ENCODE measurements at regions not wholly inside any gene's neighbourhood (a gene's known extent, or its start where the extent isn't known, plus 50 kb on each side); places are given as distances from the start of the nearest gene placed in this dataset.
"Not testable (repeated sequence)": the region's sequence is repeated elsewhere in the genome, so short reads cannot be mapped to it uniquely, and the experiment has no call there.

- Mint-ChIP-seq H3K36me3 (ENCODE audit: insufficient read depth) (no peaks in the 10 kb centered on the region), H3K4me3 (no peak overlapping the region)
Observed at GRCh38 chr6:37078814-37079213, 73.4 kb downstream of the FGD2 start.

GRCh38 chr6:37081042-37081607, 75.7 kb downstream of the FGD2 start:
- Mint-ChIP-seq H3K36me3 (ENCODE audit: insufficient read depth) (no peaks in the 10 kb centered on the region), H3K27me3 (ENCODE audit: low read depth) (no peaks in the 10 kb centered on the region), H3K4me3 (no peak overlapping the region), H3K4me1 (ENCODE audit: low read depth) (no peaks in the 10 kb centered on the region), H3K9me3 (no peaks in the 10 kb centered on the region)
- ATAC-seq = no peak
- DNase-seq = no peak

More at GRCh38 chr6:37078814-37079213, 73.4 kb downstream of the FGD2 start:
- H3K27me3 Mint-ChIP-seq (ENCODE audit: low read depth) = no peaks in the 10 kb centered on the region
- H3K9me3 Mint-ChIP-seq = no peaks in the 10 kb centered on the region
- ATAC-seq (no peak), DNase-seq (no peak)
- no peaks in the 10 kb centered on the region for H3K4me1 Mint-ChIP-seq (ENCODE audit: low read depth)

- Mint-ChIP-seq H3K4me3 (no peak overlapping the region), H3K27me3 (ENCODE audit: low read depth) (no peaks in the 10 kb centered on the region), H3K4me1 (ENCODE audit: low read depth) (no peaks in the 10 kb centered on the region), H3K36me3 (ENCODE audit: insufficient read depth) (no peaks in the 10 kb centered on the region), H3K9me3 (no peaks in the 10 kb centered on the region)
- DNase-seq = no peak
- no peak for ATAC-seq
Observed at GRCh38 chr6:37082390-37083130, 77.1 kb downstream of the FGD2 start.

GRCh38 chr6:37083243-37084138, 78.0 kb downstream of the FGD2 start:
- H3K4me3 Mint-ChIP-seq = no peak overlapping the region
- ATAC-seq (no peak), DNase-seq (no peak)
- no peaks in the 10 kb centered on the region for H3K9me3 Mint-ChIP-seq
- H3K4me1 Mint-ChIP-seq (ENCODE audit: low read depth) = no peaks in the 10 kb centered on the region
- no peaks in the 10 kb centered on the region for H3K27me3 Mint-ChIP-seq (ENCODE audit: low read depth)
- H3K36me3 Mint-ChIP-seq (ENCODE audit: insufficient read depth) = no peaks in the 10 kb centered on the region

GRCh38 chr6:37084665-37085064, 79.2 kb downstream of the FGD2 start:
- not testable (repeated sequence) for DNase-seq; ATAC-seq; H3K27me3 Mint-ChIP-seq (ENCODE audit: low read depth); H3K9me3 Mint-ChIP-seq; H3K4me1 Mint-ChIP-seq (ENCODE audit: low read depth); H3K36me3 Mint-ChIP-seq (ENCODE audit: insufficient read depth); H3K4me3 Mint-ChIP-seq

GRCh38 chr6:37085198-37085597, 79.7 kb downstream of the FGD2 start:
- Mint-ChIP-seq H3K9me3 (no peaks in the 10 kb centered on the region), H3K4me1 (ENCODE audit: low read depth) (no peaks in the 10 kb centered on the region), H3K4me3 (no peak overlapping the region), H3K27me3 (ENCODE audit: low read depth) (no peaks in the 10 kb centered on the region), H3K36me3 (ENCODE audit: insufficient read depth) (no peaks in the 10 kb centered on the region)
- no peak for ATAC-seq
- DNase-seq = no peak

- Mint-ChIP-seq H3K9me3 (no peaks in the 10 kb centered on the region), H3K4me1 (ENCODE audit: low read depth) (peaks cover 7% of the 10 kb centered on the region), H3K27me3 (ENCODE audit: low read depth) (no peaks in the 10 kb centered on the region), H3K4me3 (no peak overlapping the region), H3K36me3 (ENCODE audit: insufficient read depth) (no peaks in the 10 kb centered on the region)
- no peak for ATAC-seq
- no peak for DNase-seq
Observed at GRCh38 chr6:37088897-37089296, 81.1 kb upstream of the PIM1 start.

GRCh38 chr6:37089783-37090182, 80.2 kb upstream of the PIM1 start:
- DNase-seq (no peak), ATAC-seq (no peak)
- H3K4me3 Mint-ChIP-seq = no peak overlapping the region
- no peaks in the 10 kb centered on the region for H3K9me3 Mint-ChIP-seq
- no peaks in the 10 kb centered on the region for H3K27me3 Mint-ChIP-seq (ENCODE audit: low read depth)
- peaks cover 10% of the 10 kb centered on the region for H3K4me1 Mint-ChIP-seq (ENCODE audit: low read depth)
- H3K36me3 Mint-ChIP-seq (ENCODE audit: insufficient read depth) = no peaks in the 10 kb centered on the region

GRCh38 chr6:37091104-37091503, 78.8 kb upstream of the PIM1 start:
- H3K4me1 Mint-ChIP-seq (ENCODE audit: low read depth) = peaks cover 10% of the 10 kb centered on the region
- ATAC-seq; H3K36me3 Mint-ChIP-seq (ENCODE audit: insufficient read depth); H3K27me3 Mint-ChIP-seq (ENCODE audit: low read depth); H3K4me3 Mint-ChIP-seq; H3K9me3 Mint-ChIP-seq; DNase-seq: not testable (repeated sequence)

- ATAC-seq; DNase-seq; H3K4me3 Mint-ChIP-seq; H3K27me3 Mint-ChIP-seq (ENCODE audit: low read depth); H3K9me3 Mint-ChIP-seq; H3K36me3 Mint-ChIP-seq (ENCODE audit: insufficient read depth): not testable (repeated sequence)
- peaks cover 10% of the 10 kb centered on the region for H3K4me1 Mint-ChIP-seq (ENCODE audit: low read depth)
Observed at GRCh38 chr6:37091586-37091985, 78.4 kb upstream of the PIM1 start.

- Mint-ChIP-seq H3K9me3 (no peaks in the 10 kb centered on the region), H3K36me3 (ENCODE audit: insufficient read depth) (no peaks in the 10 kb centered on the region), H3K27me3 (ENCODE audit: low read depth) (no peaks in the 10 kb centered on the region), H3K4me1 (ENCODE audit: low read depth) (peaks cover 10% of the 10 kb centered on the region), H3K4me3 (no peak overlapping the region)
- ATAC-seq (no peak), DNase-seq (no peak)
Observed at GRCh38 chr6:37092923-37093727, 76.8 kb upstream of the PIM1 start.

- H3K9me3 Mint-ChIP-seq = no peaks in the 10 kb centered on the region
- DNase-seq = no peak
Observed at GRCh38 chr6:37093728-37094069, 76.3 kb upstream of the PIM1 start.

GRCh38 chr6:37095997-37096396, 74.0 kb upstream of the PIM1 start:
- Mint-ChIP-seq H3K36me3 (ENCODE audit: insufficient read depth) (no peaks in the 10 kb centered on the region), H3K4me1 (ENCODE audit: low read depth) (peaks cover 10% of the 10 kb centered on the region), H3K27me3 (ENCODE audit: low read depth) (no peaks in the 10 kb centered on the region), H3K4me3 (no peak overlapping the region), H3K9me3 (no peaks in the 10 kb centered on the region)
- DNase-seq (no peak), ATAC-seq (no peak)

More at GRCh38 chr6:37093728-37094069, 76.3 kb upstream of the PIM1 start:
- Mint-ChIP-seq H3K4me1 (ENCODE audit: low read depth) (peaks cover 10% of the 10 kb centered on the region), H3K27me3 (ENCODE audit: low read depth) (no peaks in the 10 kb centered on the region), H3K4me3 (no peak overlapping the region), H3K36me3 (ENCODE audit: insufficient read depth) (no peaks in the 10 kb centered on the region)
- ATAC-seq = no peak

- ATAC-seq (no peak), DNase-seq (no peak)
- peaks cover 16% of the 10 kb centered on the region for H3K4me1 Mint-ChIP-seq (ENCODE audit: low read depth)
- no peak overlapping the region for H3K4me3 Mint-ChIP-seq
- no peaks in the 10 kb centered on the region for H3K27me3 Mint-ChIP-seq (ENCODE audit: low read depth)
- no peaks in the 10 kb centered on the region for H3K36me3 Mint-ChIP-seq (ENCODE audit: insufficient read depth)
- H3K9me3 Mint-ChIP-seq = no peaks in the 10 kb centered on the region
Observed at GRCh38 chr6:37097335-37097734, 72.6 kb upstream of the PIM1 start.
